GM12878 (cell line): ENCODE measurements at regions not wholly inside any gene's neighbourhood (a gene's known extent, or its start where the extent isn't known, plus 50 kb on each side); places are given as distances from the start of the nearest gene placed in this dataset.

Experiments
- ATF2 ChIP-seq: IDR thresholded peaks from 2 replicates; pipeline ENCODE4 v1.6.1; 2012; ENCODE audit warnings: low read length, inconsistent platforms
- CREM ChIP-seq: IDR thresholded peaks from 2 replicates; pipeline ENCODE4 v1.6.1; 2014; ENCODE audit warnings: antibody characterized with exemption, low read depth
- CTCF ChIP-seq, 3 experiments: IDR thresholded peaks in 2 of 3; conservative IDR thresholded peaks in 1 of 3; 2 replicates each; pipeline ENCODE4 v1.5.1; 2011; ENCODE audit warnings: low read depth in 3 of 3, low read length in 3 of 3, mild to moderate bottlenecking in 3 of 3, control low read depth in 2 of 3, moderate library complexity in 2 of 3, inconsistent platforms in 1 of 3, mixed read lengths in 1 of 3; ENCODE audit not compliant: control insufficient read depth in 2 of 3, insufficient read depth in 1 of 3; ENCODE audit errors: extremely low read depth in 1 of 3
- EP300 ChIP-seq, 2 experiments: fragments of 150-350 bp in 1 of 2; IDR thresholded peaks; 2 replicates each; pipeline ENCODE4 v1.6.1; 2011 to 2012; ENCODE audit warnings: low read depth in 2 of 2, low read length in 2 of 2, borderline replicate concordance in 1 of 2, improper control_type of control experiment in 1 of 2, inconsistent platforms in 1 of 2; ENCODE audit not compliant: control insufficient read depth in 1 of 2
- MTA3 ChIP-seq: IDR thresholded peaks from 2 replicates; pipeline ENCODE4 v1.6.1; 2012; ENCODE audit warnings: low read length, inconsistent platforms, borderline replicate concordance
- MXI1 ChIP-seq: fragments of 150-350 bp; IDR thresholded peaks from 2 replicates; pipeline ENCODE4 v1.6.1; 2011; ENCODE audit warnings: low read depth, mild to moderate bottlenecking, inconsistent platforms, low read length, improper control_type of control experiment
- POLR2A ChIP-seq: IDR thresholded peaks from 2 replicates; pipeline ENCODE4 v1.6.1; 2011; ENCODE audit warnings: low read depth, mild to moderate bottlenecking, low read length
- POLR2AphosphoS5 ChIP-seq: IDR thresholded peaks from 2 replicates; pipeline ENCODE4 v1.6.1; 2011; ENCODE audit warnings: mild to moderate bottlenecking, low read length, inconsistent platforms
- SRF ChIP-seq, 2 experiments: IDR thresholded peaks; 2 replicates each; pipeline ENCODE4 v1.6.1; 2011; ENCODE audit warnings: low read depth in 2 of 2, low read length in 2 of 2, mild to moderate bottlenecking in 1 of 2, moderate library complexity in 1 of 2
- TAF1 ChIP-seq: IDR thresholded peaks from 2 replicates; pipeline ENCODE4 v1.6.1; 2011; ENCODE audit warnings: mild to moderate bottlenecking, low read depth, low read length, borderline replicate concordance
- YY1 ChIP-seq: IDR thresholded peaks from 2 replicates; pipeline ENCODE4 v1.6.1; 2011; ENCODE audit warnings: low read depth, mild to moderate bottlenecking, low read length
- ZBTB11 ChIP-seq: fragments of 450-650 bp; formaldehyde crosslinking; IDR thresholded peaks from 2 replicates; pipeline ENCODE4 v1.5.0; 2022; ENCODE audit warnings: mild to moderate bottlenecking, missing genetic modification characterization

- no peak for TF ChIP-seq POLR2AphosphoS5
- TF ChIP-seq MXI1: no peak
- TF ChIP-seq CREM: no peak
- TF ChIP-seq TAF1: no peak
- TF ChIP-seq CTCF (IDR thresholded peaks at IDR 0.05 in 2 of 3, conservative IDR thresholded peaks at IDR 0.05 in 1 of 3; ENCODE audit: control insufficient read depth in 2 of 3, extremely low read depth in 1 of 3, insufficient read depth in 1 of 3, low read depth in 3 of 3, low read length in 3 of 3): no peak
- no peak for TF ChIP-seq ATF2
- no peak for TF ChIP-seq YY1
- no peak for TF ChIP-seq ZBTB11
- no peak for TF ChIP-seq MTA3
- no peak for TF ChIP-seq SRF (IDR thresholded peaks at IDR 0.05; ENCODE audit: low read depth in 2 of 2, low read length in 2 of 2)
- TF ChIP-seq EP300 (IDR thresholded peaks at IDR 0.05; ENCODE audit: borderline replicate concordance in 1 of 2, control insufficient read depth in 1 of 2, low read depth in 2 of 2, low read length in 2 of 2): no peak
- TF ChIP-seq POLR2A: no peak
These were observed 80.9 kb upstream of the PHLPP1 start for GRCh38 chr18:62634458-62634857.
